GM23338 (cell line): ENCODE measurements at regions not wholly inside any gene's neighbourhood (a gene's known extent, or its start where the extent isn't known, plus 50 kb on each side); places are given as distances from the start of the nearest gene placed in this dataset.

ENCODE experiments used
- ATAC-seq: fragments of 200-7000 bp; cut with Tn5 transposase; 3 replicates; pipeline ENCODE4 v1.9.1; 2020
- DNase-seq: peaks from one replicate; pipeline ENCODE4 v3.0.0-alpha.2; 2015; ENCODE audit warnings: low spot score
- H2AFZ ChIP-seq: fragments of 200-600 bp; sonication (generic); 2 replicates; pipeline ENCODE4 v1.8.0; 2016; ENCODE audit warnings: antibody characterized with exemption, mild to moderate bottlenecking, moderate library complexity
- H3F3A ChIP-seq: fragments of 200-600 bp; sonication (generic); replicated peaks from 2 replicates; pipeline ENCODE4 v1.8.0; 2017; ENCODE audit warnings: antibody characterized with exemption, mixed run types, low read depth
- H3K27ac ChIP-seq: fragments of 200-600 bp; sonication (generic); 2 replicates; pipeline ENCODE4 v1.6.1; 2016; ENCODE audit warnings: low read depth
- H3K27me3 ChIP-seq: fragments of 200-600 bp; sonication (generic); 2 replicates; pipeline ENCODE4 v1.8.0; 2016; ENCODE audit warnings: mild to moderate bottlenecking, mixed run types, moderate library complexity; ENCODE audit not compliant: insufficient read depth
- H3K36me3 ChIP-seq: fragments of 200-600 bp; sonication (generic); 2 replicates; pipeline ENCODE4 v1.8.0; 2016; ENCODE audit warnings: mild to moderate bottlenecking; ENCODE audit not compliant: insufficient read depth
- H3K4me1 ChIP-seq: fragments of 200-600 bp; sonication (generic); 2 replicates; pipeline ENCODE4 v1.8.0; 2016; ENCODE audit warnings: mild to moderate bottlenecking, moderate library complexity; ENCODE audit not compliant: insufficient read depth
- H3K4me2 ChIP-seq: fragments of 200-600 bp; sonication (generic); 2 replicates; pipeline ENCODE4 v1.7.1; 2017; ENCODE audit warnings: mixed run types
- H3K4me3 ChIP-seq: fragments of 200-600 bp; sonication (generic); 2 replicates; pipeline ENCODE4 v1.6.1; 2016; ENCODE audit warnings: mixed run types
- H3K79me2 ChIP-seq: fragments of 200-600 bp; sonication (generic); replicated peaks from 2 replicates; pipeline ENCODE4 v1.8.0; 2017; ENCODE audit warnings: mild to moderate bottlenecking; ENCODE audit not compliant: insufficient read depth
- H3K9me2 ChIP-seq: fragments of 200-600 bp; sonication (generic); 2 replicates; pipeline ENCODE4 v1.8.0; 2017; ENCODE audit not compliant: insufficient read depth
- H4K20me1 ChIP-seq: fragments of 200-600 bp; sonication (generic); replicated peaks from 2 replicates; pipeline ENCODE4 v1.8.0; 2017; ENCODE audit warnings: mild to moderate bottlenecking; ENCODE audit not compliant: insufficient read depth
- H3K27ac Mint-ChIP-seq: 2 replicates; pipeline ENCODE4 v1.8.0; 2020; ENCODE audit warnings: inconsistent platforms, mild to moderate bottlenecking, moderate library complexity, mixed read lengths
- H3K27me3 Mint-ChIP-seq: 3 replicates; pipeline ENCODE4 v1.8.0; 2022; ENCODE audit warnings: low read depth, mild to moderate bottlenecking, moderate library complexity, mixed read lengths, inconsistent platforms; ENCODE audit not compliant: insufficient read depth, poor library complexity
- H3K36me3 Mint-ChIP-seq: 3 replicates; pipeline ENCODE4 v1.8.0; 2021; ENCODE audit warnings: low read depth, mild to moderate bottlenecking, inconsistent platforms, moderate library complexity, mixed read lengths
- H3K4me1 Mint-ChIP-seq: 3 replicates; pipeline ENCODE4 v1.8.0; 2020; ENCODE audit warnings: mild to moderate bottlenecking, inconsistent platforms, mixed read lengths
- H3K4me3 Mint-ChIP-seq: 3 replicates; pipeline ENCODE4 v1.8.0; 2021; ENCODE audit warnings: moderate library complexity, mild to moderate bottlenecking, inconsistent platforms, mixed read lengths
- H3K9me3 Mint-ChIP-seq: 3 replicates; pipeline ENCODE4 v1.8.0; 2020; ENCODE audit warnings: moderate library complexity, mild to moderate bottlenecking, inconsistent platforms, mixed read lengths
- CREB1 ChIP-seq: fragments of 250-450 bp; sonication (Bioruptor Pico); IDR thresholded peaks from 2 replicates; pipeline ENCODE4 v1.5.0; 2020; ENCODE audit warnings: low read depth, mild to moderate bottlenecking, moderate library complexity
- EZH2phosphoT487 ChIP-seq: fragments of 200-600 bp; sonication (generic); IDR thresholded peaks from one replicate; pipeline ENCODE4 v1.8.1; 2018; ENCODE audit warnings: antibody characterized with exemption; ENCODE audit not compliant: unreplicated experiment
- POLR2AphosphoS5 ChIP-seq: IDR thresholded peaks from 2 replicates; pipeline ENCODE4 v1.6.1; 2016; ENCODE audit warnings: antibody characterized with exemption, low read depth
- STAT1 ChIP-seq: IDR thresholded peaks from one replicate; pipeline ENCODE4 v1.6.1; 2016; ENCODE audit warnings: antibody characterized with exemption; ENCODE audit not compliant: unreplicated experiment
- ZNF114 ChIP-seq: fragments of 250-450 bp; sonication (Bioruptor Pico); IDR thresholded peaks from 2 replicates; pipeline ENCODE4 v1.5.0; 2020; ENCODE audit warnings: mild to moderate bottlenecking, moderate library complexity
- ZNF331 ChIP-seq: fragments of 250-450 bp; sonication (Bioruptor Pico); IDR thresholded peaks from 2 replicates; pipeline ENCODE4 v1.5.0; 2020; ENCODE audit warnings: low read depth, mild to moderate bottlenecking, moderate library complexity
- ZNF462 ChIP-seq: fragments of 250-450 bp; sonication (Bioruptor Pico); IDR thresholded peaks from 2 replicates; pipeline ENCODE4 v1.5.0; 2020; ENCODE audit warnings: mild to moderate bottlenecking, moderate library complexity
- TF ChIP-seq, protein P1 (sequence below): IDR thresholded peaks from one replicate; pipeline ENCODE4 v1.6.1; 2018; ENCODE audit warnings: antibody characterized with exemption; ENCODE audit not compliant: unreplicated experiment

GRCh38 chr14:35220027-35220676 is 72.0 kb upstream of the PSMA6 start:
- H3K9me2 ChIP-seq: no peaks in the 10 kb centered on the region
- Mint-ChIP-seq H3K27ac (no peak overlapping the region), H3K4me3 (no peak overlapping the region), H3K9me3 (no peaks in the 10 kb centered on the region), H3K36me3 (no peaks in the 10 kb centered on the region; the same call in 2 of the 3 replicates), H3K27me3 (peaks cover 1% of the 10 kb centered on the region), H3K4me1 (peaks cover 6% of the 10 kb centered on the region)
- TF ChIP-seq ZNF114 (CRISPR knock-in tag) (no peak), ZNF462 (no peak), ZNF331 (no peak), STAT1 (no peak)
- H3K27ac ChIP-seq: no peak overlapping the region
- no peak overlapping the region for H3K4me2 ChIP-seq
- H3K27me3 ChIP-seq: no peaks in the 10 kb centered on the region
- H3K36me3 ChIP-seq: no peaks in the 10 kb centered on the region
- no peaks in the 10 kb centered on the region for H3K79me2 ChIP-seq
- H3F3A ChIP-seq: no peaks in the 10 kb centered on the region
- no peak for ATAC-seq
- no peaks in the 10 kb centered on the region for H4K20me1 ChIP-seq
- no peak overlapping the region for H3K4me3 ChIP-seq
- no peak overlapping the region for H2AFZ ChIP-seq
- no peaks in the 10 kb centered on the region for H3K4me1 ChIP-seq
- DNase-seq: no peak

- Histone ChIP-seq H3K4me1 (no peaks in the 10 kb centered on the region), H2AFZ (no peak overlapping the region)
- TF ChIP-seq POLR2AphosphoS5 (no peak), CREB1 (CRISPR knock-in tag) (no peak), EZH2phosphoT487 (no peak)
- TF ChIP-seq, protein P1, sequence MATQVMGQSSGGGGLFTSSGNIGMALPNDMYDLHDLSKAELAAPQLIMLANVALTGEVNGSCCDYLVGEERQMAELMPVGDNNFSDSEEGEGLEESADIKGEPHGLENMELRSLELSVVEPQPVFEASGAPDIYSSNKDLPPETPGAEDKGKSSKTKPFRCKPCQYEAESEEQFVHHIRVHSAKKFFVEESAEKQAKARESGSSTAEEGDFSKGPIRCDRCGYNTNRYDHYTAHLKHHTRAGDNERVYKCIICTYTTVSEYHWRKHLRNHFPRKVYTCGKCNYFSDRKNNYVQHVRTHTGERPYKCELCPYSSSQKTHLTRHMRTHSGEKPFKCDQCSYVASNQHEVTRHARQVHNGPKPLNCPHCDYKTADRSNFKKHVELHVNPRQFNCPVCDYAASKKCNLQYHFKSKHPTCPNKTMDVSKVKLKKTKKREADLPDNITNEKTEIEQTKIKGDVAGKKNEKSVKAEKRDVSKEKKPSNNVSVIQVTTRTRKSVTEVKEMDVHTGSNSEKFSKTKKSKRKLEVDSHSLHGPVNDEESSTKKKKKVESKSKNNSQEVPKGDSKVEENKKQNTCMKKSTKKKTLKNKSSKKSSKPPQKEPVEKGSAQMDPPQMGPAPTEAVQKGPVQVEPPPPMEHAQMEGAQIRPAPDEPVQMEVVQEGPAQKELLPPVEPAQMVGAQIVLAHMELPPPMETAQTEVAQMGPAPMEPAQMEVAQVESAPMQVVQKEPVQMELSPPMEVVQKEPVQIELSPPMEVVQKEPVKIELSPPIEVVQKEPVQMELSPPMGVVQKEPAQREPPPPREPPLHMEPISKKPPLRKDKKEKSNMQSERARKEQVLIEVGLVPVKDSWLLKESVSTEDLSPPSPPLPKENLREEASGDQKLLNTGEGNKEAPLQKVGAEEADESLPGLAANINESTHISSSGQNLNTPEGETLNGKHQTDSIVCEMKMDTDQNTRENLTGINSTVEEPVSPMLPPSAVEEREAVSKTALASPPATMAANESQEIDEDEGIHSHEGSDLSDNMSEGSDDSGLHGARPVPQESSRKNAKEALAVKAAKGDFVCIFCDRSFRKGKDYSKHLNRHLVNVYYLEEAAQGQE: no peak
Observed at GRCh38 chr14:35220920-35221319, 71.3 kb upstream of the PSMA6 start.

More at GRCh38 chr14:35220920-35221319, 71.3 kb upstream of the PSMA6 start:
- Histone ChIP-seq H3K4me2 (no peak overlapping the region), H3K4me3 (no peak overlapping the region), H3K36me3 (no peaks in the 10 kb centered on the region), H3K27ac (no peak overlapping the region), H3K79me2 (no peaks in the 10 kb centered on the region), H3F3A (no peaks in the 10 kb centered on the region), H4K20me1 (no peaks in the 10 kb centered on the region), H3K27me3 (no peaks in the 10 kb centered on the region), H3K9me2 (no peaks in the 10 kb centered on the region)
- Mint-ChIP-seq H3K4me3 (no peak overlapping the region), H3K36me3 (no peaks in the 10 kb centered on the region; the same call in 2 of the 3 replicates), H3K27ac (no peak overlapping the region), H3K27me3 (no peaks in the 10 kb centered on the region), H3K4me1 (peaks cover 4% of the 10 kb centered on the region; the same call in 2 of the 3 replicates), H3K9me3 (no peaks in the 10 kb centered on the region)
- ATAC-seq: no peak
- no peak for DNase-seq
